ENCODE measurements at regions not wholly inside any gene's neighbourhood (a gene's known extent, or its start where the extent isn't known, plus 50 kb on each side); places are given as distances from the start of the nearest gene placed in this dataset.

DNA sequence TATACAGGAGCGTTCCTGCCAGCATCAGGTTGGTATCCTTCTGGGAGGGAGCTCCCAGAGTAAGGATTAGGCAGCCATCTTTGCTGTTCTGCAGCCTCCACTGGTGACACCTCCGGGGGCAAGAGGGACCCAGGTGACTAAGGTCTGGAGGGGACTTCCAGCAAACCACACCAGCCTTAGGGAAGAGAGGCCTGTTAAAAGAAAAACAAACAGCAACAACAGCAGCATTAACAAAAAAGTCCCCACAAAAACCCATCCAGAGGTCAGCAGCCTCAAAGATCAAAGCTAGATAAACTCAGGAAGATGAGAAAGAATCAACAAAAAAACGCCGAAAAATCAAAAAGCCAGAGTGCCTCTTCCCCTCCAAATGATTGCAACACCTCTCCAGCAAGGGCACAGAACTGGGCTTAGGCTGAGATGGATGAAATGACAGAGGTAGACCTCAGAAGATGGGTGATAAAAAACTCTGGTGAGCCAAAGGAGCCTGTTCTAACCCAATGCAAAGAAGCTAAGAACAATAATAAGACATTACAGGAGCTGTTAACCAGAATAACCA, 388.2 kb downstream of the SPATA31D1 start:
- TF ChIP-seq POLR2A (IDR thresholded peaks at IDR 0.05; ENCODE audit: low read depth, low read length) = no peak
- no peak for TF ChIP-seq TAF1 (IDR thresholded peaks at IDR 0.05; ENCODE audit: low read depth, low read length)
- no peak for TF ChIP-seq POLR2AphosphoS5 (IDR thresholded peaks at IDR 0.05; ENCODE audit: low read depth, low read length)
- no peak for TF ChIP-seq POU2F2 (IDR thresholded peaks at IDR 0.05; ENCODE audit: low read depth, low read length)
- TF ChIP-seq SPI1 (IDR thresholded peaks at IDR 0.05; ENCODE audit: low read depth, low read length) = no peak
- TF ChIP-seq PAX5 (IDR thresholded peaks at IDR 0.05; ENCODE audit: insufficient read depth, low read length, severe bottlenecking) = no peak

All from GM12891 (cell line).